GM20000 (cell line): ENCODE measurements at regions not wholly inside any gene's neighbourhood (a gene's known extent, or its start where the extent isn't known, plus 50 kb on each side); places are given as distances from the start of the nearest gene placed in this dataset.

Source experiments
- DNase-seq: peaks from one replicate; pipeline ENCODE4 v3.0.0; 2012; ENCODE audit warnings: low spot score
- TF ChIP-seq, protein P1 (sequence below): IDR thresholded peaks from 2 replicates; pipeline ENCODE4 v1.5.1; 2012; ENCODE audit warnings: mild to moderate bottlenecking, control low read depth; ENCODE audit errors: extremely low read depth, missing control alignments

DNA sequence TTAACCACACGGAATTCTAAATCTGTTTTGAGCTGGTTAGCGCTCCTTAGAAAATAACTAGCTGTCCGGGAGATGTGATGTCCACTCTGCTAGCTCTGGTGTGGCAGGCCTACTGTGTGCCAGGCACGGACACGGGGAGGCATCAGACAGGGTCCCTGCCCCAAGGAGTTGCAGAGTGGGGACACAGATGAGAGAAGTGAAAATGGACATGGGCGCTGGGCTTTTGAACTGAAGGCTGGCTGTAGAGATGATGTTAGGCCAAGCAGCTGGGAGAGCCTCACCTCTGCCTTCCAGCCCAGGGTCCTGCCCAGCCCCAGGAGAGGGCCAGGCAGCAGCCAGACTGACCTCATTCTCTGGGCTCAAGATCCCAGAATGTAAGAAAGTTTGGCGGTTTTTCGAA is 368.6 kb downstream of the CTTN start:
- DNase-seq = no peak
- TF ChIP-seq, protein P1, sequence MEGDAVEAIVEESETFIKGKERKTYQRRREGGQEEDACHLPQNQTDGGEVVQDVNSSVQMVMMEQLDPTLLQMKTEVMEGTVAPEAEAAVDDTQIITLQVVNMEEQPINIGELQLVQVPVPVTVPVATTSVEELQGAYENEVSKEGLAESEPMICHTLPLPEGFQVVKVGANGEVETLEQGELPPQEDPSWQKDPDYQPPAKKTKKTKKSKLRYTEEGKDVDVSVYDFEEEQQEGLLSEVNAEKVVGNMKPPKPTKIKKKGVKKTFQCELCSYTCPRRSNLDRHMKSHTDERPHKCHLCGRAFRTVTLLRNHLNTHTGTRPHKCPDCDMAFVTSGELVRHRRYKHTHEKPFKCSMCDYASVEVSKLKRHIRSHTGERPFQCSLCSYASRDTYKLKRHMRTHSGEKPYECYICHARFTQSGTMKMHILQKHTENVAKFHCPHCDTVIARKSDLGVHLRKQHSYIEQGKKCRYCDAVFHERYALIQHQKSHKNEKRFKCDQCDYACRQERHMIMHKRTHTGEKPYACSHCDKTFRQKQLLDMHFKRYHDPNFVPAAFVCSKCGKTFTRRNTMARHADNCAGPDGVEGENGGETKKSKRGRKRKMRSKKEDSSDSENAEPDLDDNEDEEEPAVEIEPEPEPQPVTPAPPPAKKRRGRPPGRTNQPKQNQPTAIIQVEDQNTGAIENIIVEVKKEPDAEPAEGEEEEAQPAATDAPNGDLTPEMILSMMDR = no peak

DNA sequence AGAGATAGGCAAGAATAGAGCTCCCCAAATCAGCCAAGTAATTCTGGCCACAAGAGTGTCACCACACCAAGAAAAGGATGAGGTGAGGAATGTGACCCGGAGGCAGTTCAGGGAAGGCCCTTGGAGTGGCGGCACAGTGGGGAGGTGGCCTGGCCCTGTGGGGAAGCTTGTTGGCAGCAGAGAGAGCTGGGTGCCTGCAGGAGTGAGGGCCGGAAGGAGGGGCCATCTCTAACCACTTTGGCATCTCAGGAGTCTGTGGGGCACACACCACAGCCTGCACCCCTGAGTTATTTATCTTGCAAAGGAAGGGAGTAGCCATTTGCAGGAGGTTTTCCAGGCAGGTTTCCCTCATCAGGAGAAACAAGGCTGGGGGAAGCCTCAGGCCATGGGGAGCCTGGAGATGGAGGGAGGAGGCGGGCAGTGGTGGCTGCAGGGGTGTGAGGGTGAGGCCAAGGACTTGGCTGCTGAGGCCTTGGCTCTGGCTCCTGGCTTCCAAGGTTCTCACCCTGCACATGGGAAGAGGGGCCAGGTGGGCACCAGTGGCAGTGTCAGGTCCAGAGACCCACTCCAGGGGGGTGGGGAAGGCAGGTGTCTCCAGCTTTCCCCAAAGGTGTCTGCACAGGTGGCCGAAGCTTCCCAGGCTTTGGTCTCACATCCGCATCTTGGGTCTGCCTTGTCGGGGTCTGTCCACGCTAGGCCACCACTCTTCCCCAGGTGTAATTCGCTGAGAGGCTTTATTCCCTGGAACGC is 370.2 kb downstream of the CTTN start:
- DNase-seq = no peak

DNA sequence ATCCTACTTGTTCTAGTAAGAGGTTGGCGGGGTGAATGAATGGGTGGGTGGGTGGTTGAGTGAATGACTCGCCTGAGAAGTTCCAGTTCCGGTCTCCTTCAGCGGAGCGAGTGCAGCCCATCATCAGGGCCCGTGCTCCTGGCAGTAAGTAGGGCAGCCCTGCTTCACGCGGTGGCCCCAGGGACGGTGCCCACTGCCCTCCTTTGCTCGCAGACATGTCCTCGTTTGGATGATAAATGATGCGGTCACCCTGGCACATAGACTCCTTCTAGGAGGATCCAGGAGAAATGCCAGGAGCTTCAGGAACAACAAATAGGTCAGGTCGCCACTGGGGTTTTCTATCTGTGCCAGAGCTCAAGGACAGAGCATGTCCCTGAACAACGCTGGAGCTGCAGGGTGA is 370.8 kb downstream of the CTTN start:
- TF ChIP-seq, protein P1 = no peak
- DNase-seq = no peak

More for the DNA sequence above, 370.2 kb downstream of the CTTN start:
- TF ChIP-seq, protein P1 = no peak

DNA sequence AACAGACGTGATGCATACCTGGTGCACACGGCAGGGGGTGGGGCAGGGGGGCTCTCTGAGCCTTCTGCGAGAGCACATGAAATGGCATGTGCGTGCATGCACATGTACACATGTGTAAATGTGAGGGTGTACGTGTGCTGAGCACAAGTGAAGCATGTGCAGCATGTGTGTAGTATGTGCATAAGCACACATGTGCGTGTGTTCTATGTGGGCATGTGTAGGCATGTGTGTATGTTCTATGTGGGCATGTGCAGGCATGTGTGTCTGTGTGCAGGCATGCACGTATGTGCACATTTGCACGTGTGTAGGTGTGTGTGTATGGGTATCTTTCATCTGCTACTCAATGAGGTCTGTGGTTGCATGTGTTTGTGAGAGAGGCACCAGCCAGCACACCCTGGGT is 371.2 kb downstream of the CTTN start:
- TF ChIP-seq, protein P1 = no peak
- DNase-seq = no peak

DNA sequence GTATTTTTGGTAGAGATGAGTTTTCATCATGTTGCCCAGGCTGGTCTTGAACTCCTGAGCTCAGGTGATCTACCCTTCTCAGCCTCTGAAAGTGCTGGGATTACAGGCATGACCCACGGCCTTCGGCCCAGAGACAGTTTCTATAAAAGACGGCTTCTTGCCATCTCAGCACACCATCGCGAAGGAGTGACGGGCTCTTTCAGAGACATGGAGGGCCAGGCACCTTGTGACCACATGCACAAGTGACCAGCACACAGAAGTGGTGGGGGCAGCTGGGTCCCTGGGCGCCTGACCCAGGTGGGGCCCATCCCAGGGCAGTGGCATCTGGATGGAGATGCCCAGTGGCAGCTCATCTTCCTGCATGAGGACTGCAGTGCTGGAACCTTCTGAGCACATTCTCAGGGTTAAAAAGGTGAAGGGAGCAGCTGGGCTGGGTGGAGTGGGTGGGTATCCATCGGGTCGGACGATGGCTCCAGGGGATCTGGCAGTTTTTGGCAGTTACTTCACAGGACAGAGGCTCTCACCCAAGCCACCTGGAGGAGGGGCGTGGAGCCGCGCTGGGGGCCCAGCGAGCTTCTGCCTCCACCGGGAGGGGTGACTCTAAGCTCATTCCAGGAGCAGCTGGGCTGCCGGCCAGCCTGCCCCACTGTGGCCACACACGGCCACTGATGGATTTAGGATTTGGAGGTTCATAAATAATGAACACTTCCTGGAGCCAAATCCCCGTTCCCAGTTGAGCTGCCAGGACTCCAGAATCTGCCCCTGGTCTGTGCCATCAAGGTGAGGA is 373.0 kb downstream of the CTTN start:
- no peak for DNase-seq
- TF ChIP-seq, protein P1 = no peak

DNA sequence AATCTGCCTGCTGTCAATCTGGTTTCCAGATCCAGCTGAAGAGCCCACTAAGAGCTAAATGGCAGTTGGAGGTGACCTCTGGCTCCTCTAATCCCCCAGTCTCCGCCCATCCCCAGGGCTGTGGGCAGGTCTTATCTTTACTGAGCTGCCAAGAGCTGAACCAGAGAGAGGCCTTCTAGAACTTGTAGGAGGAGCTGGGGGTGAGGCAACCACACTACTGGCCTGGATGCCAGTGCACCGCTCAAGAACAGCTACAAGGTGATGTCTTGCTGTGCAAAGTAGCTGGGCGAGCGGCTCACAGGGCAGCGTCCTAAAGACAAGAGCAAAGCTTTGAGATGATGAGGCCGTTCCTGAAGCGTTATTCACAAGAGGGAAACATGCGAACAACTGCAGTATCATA is 374.6 kb downstream of the CTTN start:
- DNase-seq = no peak

More for the DNA sequence above, 374.6 kb downstream of the CTTN start:
- TF ChIP-seq, protein P1 = no peak
